GM23338 (cell line): ENCODE measurements at regions not wholly inside any gene's neighbourhood (a gene's known extent, or its start where the extent isn't known, plus 50 kb on each side); places are given as distances from the start of the nearest gene placed in this dataset.
"Not testable (repeated sequence)": the region's sequence is repeated elsewhere in the genome, so short reads cannot be mapped to it uniquely, and the experiment has no call there.

Source experiments
- ATAC-seq: fragments of 200-7000 bp; cut with Tn5 transposase; 3 replicates; pipeline ENCODE4 v1.9.1; 2020
- DNase-seq: peaks from one replicate; pipeline ENCODE4 v3.0.0-alpha.2; 2015; ENCODE audit warnings: low spot score
- H2AFZ ChIP-seq: fragments of 200-600 bp; sonication (generic); 2 replicates; pipeline ENCODE4 v1.8.0; 2016; ENCODE audit warnings: antibody characterized with exemption, mild to moderate bottlenecking, moderate library complexity
- H3F3A ChIP-seq: fragments of 200-600 bp; sonication (generic); replicated peaks from 2 replicates; pipeline ENCODE4 v1.8.0; 2017; ENCODE audit warnings: antibody characterized with exemption, mixed run types, low read depth
- H3K27ac ChIP-seq: fragments of 200-600 bp; sonication (generic); 2 replicates; pipeline ENCODE4 v1.6.1; 2016; ENCODE audit warnings: low read depth
- H3K27me3 ChIP-seq: fragments of 200-600 bp; sonication (generic); 2 replicates; pipeline ENCODE4 v1.8.0; 2016; ENCODE audit warnings: mild to moderate bottlenecking, mixed run types, moderate library complexity; ENCODE audit not compliant: insufficient read depth
- H3K36me3 ChIP-seq: fragments of 200-600 bp; sonication (generic); 2 replicates; pipeline ENCODE4 v1.8.0; 2016; ENCODE audit warnings: mild to moderate bottlenecking; ENCODE audit not compliant: insufficient read depth
- H3K4me1 ChIP-seq: fragments of 200-600 bp; sonication (generic); 2 replicates; pipeline ENCODE4 v1.8.0; 2016; ENCODE audit warnings: mild to moderate bottlenecking, moderate library complexity; ENCODE audit not compliant: insufficient read depth
- H3K4me2 ChIP-seq: fragments of 200-600 bp; sonication (generic); 2 replicates; pipeline ENCODE4 v1.7.1; 2017; ENCODE audit warnings: mixed run types
- H3K4me3 ChIP-seq: fragments of 200-600 bp; sonication (generic); 2 replicates; pipeline ENCODE4 v1.6.1; 2016; ENCODE audit warnings: mixed run types
- H3K79me2 ChIP-seq: fragments of 200-600 bp; sonication (generic); replicated peaks from 2 replicates; pipeline ENCODE4 v1.8.0; 2017; ENCODE audit warnings: mild to moderate bottlenecking; ENCODE audit not compliant: insufficient read depth
- H3K9me2 ChIP-seq: fragments of 200-600 bp; sonication (generic); 2 replicates; pipeline ENCODE4 v1.8.0; 2017; ENCODE audit not compliant: insufficient read depth
- H4K20me1 ChIP-seq: fragments of 200-600 bp; sonication (generic); replicated peaks from 2 replicates; pipeline ENCODE4 v1.8.0; 2017; ENCODE audit warnings: mild to moderate bottlenecking; ENCODE audit not compliant: insufficient read depth
- H3K27ac Mint-ChIP-seq: 2 replicates; pipeline ENCODE4 v1.8.0; 2020; ENCODE audit warnings: inconsistent platforms, mild to moderate bottlenecking, moderate library complexity, mixed read lengths
- H3K27me3 Mint-ChIP-seq: 3 replicates; pipeline ENCODE4 v1.8.0; 2022; ENCODE audit warnings: low read depth, mild to moderate bottlenecking, moderate library complexity, mixed read lengths, inconsistent platforms; ENCODE audit not compliant: insufficient read depth, poor library complexity
- H3K36me3 Mint-ChIP-seq: 3 replicates; pipeline ENCODE4 v1.8.0; 2021; ENCODE audit warnings: low read depth, mild to moderate bottlenecking, inconsistent platforms, moderate library complexity, mixed read lengths
- H3K4me1 Mint-ChIP-seq: 3 replicates; pipeline ENCODE4 v1.8.0; 2020; ENCODE audit warnings: mild to moderate bottlenecking, inconsistent platforms, mixed read lengths
- H3K4me3 Mint-ChIP-seq: 3 replicates; pipeline ENCODE4 v1.8.0; 2021; ENCODE audit warnings: moderate library complexity, mild to moderate bottlenecking, inconsistent platforms, mixed read lengths
- H3K9me3 Mint-ChIP-seq: 3 replicates; pipeline ENCODE4 v1.8.0; 2020; ENCODE audit warnings: moderate library complexity, mild to moderate bottlenecking, inconsistent platforms, mixed read lengths
- CREB1 ChIP-seq: fragments of 250-450 bp; sonication (Bioruptor Pico); IDR thresholded peaks from 2 replicates; pipeline ENCODE4 v1.5.0; 2020; ENCODE audit warnings: low read depth, mild to moderate bottlenecking, moderate library complexity
- EZH2 ChIP-seq: fragments of 200-600 bp; sonication (generic); IDR thresholded peaks from one replicate; pipeline ENCODE4 v1.8.0; 2017; ENCODE audit warnings: antibody characterized with exemption, mild to moderate bottlenecking, low read depth; ENCODE audit not compliant: unreplicated experiment
- EZH2phosphoT487 ChIP-seq: fragments of 200-600 bp; sonication (generic); IDR thresholded peaks from one replicate; pipeline ENCODE4 v1.8.1; 2018; ENCODE audit warnings: antibody characterized with exemption; ENCODE audit not compliant: unreplicated experiment
- JUNB ChIP-seq: IDR thresholded peaks from one replicate; pipeline ENCODE4 v1.6.1; 2016; ENCODE audit warnings: antibody characterized with exemption; ENCODE audit not compliant: unreplicated experiment
- NANOG ChIP-seq: IDR thresholded peaks from 2 replicates; pipeline ENCODE4 v1.6.1; 2016; ENCODE audit warnings: antibody characterized with exemption, borderline replicate concordance
- POLR2AphosphoS5 ChIP-seq: IDR thresholded peaks from 2 replicates; pipeline ENCODE4 v1.6.1; 2016; ENCODE audit warnings: antibody characterized with exemption, low read depth
- STAT1 ChIP-seq: IDR thresholded peaks from one replicate; pipeline ENCODE4 v1.6.1; 2016; ENCODE audit warnings: antibody characterized with exemption; ENCODE audit not compliant: unreplicated experiment
- ZNF114 ChIP-seq: fragments of 250-450 bp; sonication (Bioruptor Pico); IDR thresholded peaks from 2 replicates; pipeline ENCODE4 v1.5.0; 2020; ENCODE audit warnings: mild to moderate bottlenecking, moderate library complexity
- ZNF331 ChIP-seq: fragments of 250-450 bp; sonication (Bioruptor Pico); IDR thresholded peaks from 2 replicates; pipeline ENCODE4 v1.5.0; 2020; ENCODE audit warnings: low read depth, mild to moderate bottlenecking, moderate library complexity
- TF ChIP-seq, protein P1 (sequence below): IDR thresholded peaks from one replicate; pipeline ENCODE4 v1.6.1; 2018; ENCODE audit warnings: antibody characterized with exemption; ENCODE audit not compliant: unreplicated experiment
- TF ChIP-seq, protein P2 (sequence below): IDR thresholded peaks from 2 replicates; pipeline ENCODE4 v1.6.1; 2016; ENCODE audit warnings: antibody characterized with exemption
- TF ChIP-seq, protein P3 (sequence below), 2 experiments: fragments of 200-600 bp in 1 of 2; sonication (generic) in 1 of 2; conservative IDR thresholded peaks; 2 replicates each; pipeline versions ENCODE4 v1.5.1 to v1.6.1; 2016 to 2017; ENCODE audit warnings: antibody characterized with exemption in 2 of 2, low read depth in 2 of 2, mild to moderate bottlenecking in 2 of 2, moderate library complexity in 1 of 2

DNA sequence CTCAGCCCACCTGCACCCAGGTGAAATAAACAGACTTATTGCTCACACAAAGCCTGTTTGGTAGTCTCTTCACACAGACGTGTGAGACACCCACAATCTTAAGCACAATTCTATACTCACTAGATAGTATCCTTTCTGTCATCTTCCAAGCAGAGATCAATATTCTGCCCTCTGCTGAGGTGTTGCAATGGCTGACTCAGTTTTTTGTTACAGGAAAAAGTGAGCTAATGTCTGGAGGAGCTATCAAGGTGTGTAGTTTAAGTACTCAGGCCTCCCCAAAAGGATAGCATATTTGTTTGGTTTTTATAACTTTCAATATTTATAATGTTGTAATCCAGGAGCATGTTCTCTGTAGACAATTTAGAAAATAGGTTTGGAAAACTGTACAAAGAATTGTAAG, 775.2 kb upstream of the POU3F4 start (continued):
- TF ChIP-seq, protein P1, sequence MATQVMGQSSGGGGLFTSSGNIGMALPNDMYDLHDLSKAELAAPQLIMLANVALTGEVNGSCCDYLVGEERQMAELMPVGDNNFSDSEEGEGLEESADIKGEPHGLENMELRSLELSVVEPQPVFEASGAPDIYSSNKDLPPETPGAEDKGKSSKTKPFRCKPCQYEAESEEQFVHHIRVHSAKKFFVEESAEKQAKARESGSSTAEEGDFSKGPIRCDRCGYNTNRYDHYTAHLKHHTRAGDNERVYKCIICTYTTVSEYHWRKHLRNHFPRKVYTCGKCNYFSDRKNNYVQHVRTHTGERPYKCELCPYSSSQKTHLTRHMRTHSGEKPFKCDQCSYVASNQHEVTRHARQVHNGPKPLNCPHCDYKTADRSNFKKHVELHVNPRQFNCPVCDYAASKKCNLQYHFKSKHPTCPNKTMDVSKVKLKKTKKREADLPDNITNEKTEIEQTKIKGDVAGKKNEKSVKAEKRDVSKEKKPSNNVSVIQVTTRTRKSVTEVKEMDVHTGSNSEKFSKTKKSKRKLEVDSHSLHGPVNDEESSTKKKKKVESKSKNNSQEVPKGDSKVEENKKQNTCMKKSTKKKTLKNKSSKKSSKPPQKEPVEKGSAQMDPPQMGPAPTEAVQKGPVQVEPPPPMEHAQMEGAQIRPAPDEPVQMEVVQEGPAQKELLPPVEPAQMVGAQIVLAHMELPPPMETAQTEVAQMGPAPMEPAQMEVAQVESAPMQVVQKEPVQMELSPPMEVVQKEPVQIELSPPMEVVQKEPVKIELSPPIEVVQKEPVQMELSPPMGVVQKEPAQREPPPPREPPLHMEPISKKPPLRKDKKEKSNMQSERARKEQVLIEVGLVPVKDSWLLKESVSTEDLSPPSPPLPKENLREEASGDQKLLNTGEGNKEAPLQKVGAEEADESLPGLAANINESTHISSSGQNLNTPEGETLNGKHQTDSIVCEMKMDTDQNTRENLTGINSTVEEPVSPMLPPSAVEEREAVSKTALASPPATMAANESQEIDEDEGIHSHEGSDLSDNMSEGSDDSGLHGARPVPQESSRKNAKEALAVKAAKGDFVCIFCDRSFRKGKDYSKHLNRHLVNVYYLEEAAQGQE = no peak
- no peak for TF ChIP-seq ZNF114 (CRISPR knock-in tag)
- TF ChIP-seq, protein P2, sequence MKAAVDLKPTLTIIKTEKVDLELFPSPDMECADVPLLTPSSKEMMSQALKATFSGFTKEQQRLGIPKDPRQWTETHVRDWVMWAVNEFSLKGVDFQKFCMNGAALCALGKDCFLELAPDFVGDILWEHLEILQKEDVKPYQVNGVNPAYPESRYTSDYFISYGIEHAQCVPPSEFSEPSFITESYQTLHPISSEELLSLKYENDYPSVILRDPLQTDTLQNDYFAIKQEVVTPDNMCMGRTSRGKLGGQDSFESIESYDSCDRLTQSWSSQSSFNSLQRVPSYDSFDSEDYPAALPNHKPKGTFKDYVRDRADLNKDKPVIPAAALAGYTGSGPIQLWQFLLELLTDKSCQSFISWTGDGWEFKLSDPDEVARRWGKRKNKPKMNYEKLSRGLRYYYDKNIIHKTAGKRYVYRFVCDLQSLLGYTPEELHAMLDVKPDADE = no peak
- TF ChIP-seq, protein P3, sequence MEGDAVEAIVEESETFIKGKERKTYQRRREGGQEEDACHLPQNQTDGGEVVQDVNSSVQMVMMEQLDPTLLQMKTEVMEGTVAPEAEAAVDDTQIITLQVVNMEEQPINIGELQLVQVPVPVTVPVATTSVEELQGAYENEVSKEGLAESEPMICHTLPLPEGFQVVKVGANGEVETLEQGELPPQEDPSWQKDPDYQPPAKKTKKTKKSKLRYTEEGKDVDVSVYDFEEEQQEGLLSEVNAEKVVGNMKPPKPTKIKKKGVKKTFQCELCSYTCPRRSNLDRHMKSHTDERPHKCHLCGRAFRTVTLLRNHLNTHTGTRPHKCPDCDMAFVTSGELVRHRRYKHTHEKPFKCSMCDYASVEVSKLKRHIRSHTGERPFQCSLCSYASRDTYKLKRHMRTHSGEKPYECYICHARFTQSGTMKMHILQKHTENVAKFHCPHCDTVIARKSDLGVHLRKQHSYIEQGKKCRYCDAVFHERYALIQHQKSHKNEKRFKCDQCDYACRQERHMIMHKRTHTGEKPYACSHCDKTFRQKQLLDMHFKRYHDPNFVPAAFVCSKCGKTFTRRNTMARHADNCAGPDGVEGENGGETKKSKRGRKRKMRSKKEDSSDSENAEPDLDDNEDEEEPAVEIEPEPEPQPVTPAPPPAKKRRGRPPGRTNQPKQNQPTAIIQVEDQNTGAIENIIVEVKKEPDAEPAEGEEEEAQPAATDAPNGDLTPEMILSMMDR (conservative IDR thresholded peaks at IDR 0.05; ENCODE audit: low read depth in 2 of 2) = no peak
- no peak for TF ChIP-seq EZH2phosphoT487
- TF ChIP-seq STAT1 = no peak
- TF ChIP-seq EZH2 = no peak
- no peak for TF ChIP-seq NANOG
- TF ChIP-seq CREB1 (CRISPR knock-in tag) = no peak
- no peak for TF ChIP-seq JUNB
- no peak for TF ChIP-seq ZNF331 (CRISPR knock-in tag)
- TF ChIP-seq POLR2AphosphoS5 = no peak

DNA sequence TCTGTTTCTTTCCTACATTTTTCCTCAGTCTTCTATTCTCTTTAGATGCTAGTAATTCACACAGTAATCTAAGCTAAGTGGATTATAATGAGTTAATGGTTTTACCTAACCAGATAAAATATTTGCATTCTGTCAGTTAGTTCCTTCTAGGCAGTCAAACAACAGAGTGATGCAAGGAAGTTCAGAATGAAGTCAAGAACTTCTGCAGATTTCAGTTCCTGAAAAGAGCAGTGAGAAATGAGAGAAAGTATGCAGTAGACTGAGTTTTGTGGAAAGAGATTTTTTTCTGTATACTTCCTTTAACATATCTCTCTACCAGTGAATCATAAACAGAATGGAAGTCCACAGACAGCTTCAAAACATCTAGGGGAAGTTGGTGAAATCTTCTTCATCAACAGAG, 774.0 kb upstream of the POU3F4 start:
- no peaks in the 10 kb centered on the region for H3K27me3 Mint-ChIP-seq
- H3K27ac ChIP-seq = no peak overlapping the region
- H3K9me2 ChIP-seq = no peaks in the 10 kb centered on the region
- H3K4me1 ChIP-seq = no peaks in the 10 kb centered on the region
- H3K4me3 ChIP-seq = no peak overlapping the region
- no peak for TF ChIP-seq EZH2phosphoT487
- no peak for TF ChIP-seq CREB1 (CRISPR knock-in tag)
- TF ChIP-seq NANOG = no peak
- no peak for TF ChIP-seq ZNF331 (CRISPR knock-in tag)
- no peak for TF ChIP-seq JUNB
- TF ChIP-seq, protein P1 = no peak
- no peak for TF ChIP-seq ZNF114 (CRISPR knock-in tag)
- TF ChIP-seq STAT1 = no peak
- no peaks in the 10 kb centered on the region for H3F3A ChIP-seq
- peaks cover 4% of the 10 kb centered on the region; the same call in 2 of the 3 replicates for H3K36me3 Mint-ChIP-seq
- no peak overlapping the region for H3K4me3 Mint-ChIP-seq
- no peak overlapping the region for H3K27ac Mint-ChIP-seq
- H3K4me2 ChIP-seq = no peak overlapping the region
- no peak for DNase-seq
- no peak for ATAC-seq
- no peaks in the 10 kb centered on the region for H3K79me2 ChIP-seq
- H3K9me3 Mint-ChIP-seq = no peaks in the 10 kb centered on the region
- H4K20me1 ChIP-seq = no peaks in the 10 kb centered on the region
- no peaks in the 10 kb centered on the region for H3K4me1 Mint-ChIP-seq
- no peaks in the 10 kb centered on the region for H3K36me3 ChIP-seq
- H3K27me3 ChIP-seq = no peaks in the 10 kb centered on the region
- no peak overlapping the region for H2AFZ ChIP-seq

DNA sequence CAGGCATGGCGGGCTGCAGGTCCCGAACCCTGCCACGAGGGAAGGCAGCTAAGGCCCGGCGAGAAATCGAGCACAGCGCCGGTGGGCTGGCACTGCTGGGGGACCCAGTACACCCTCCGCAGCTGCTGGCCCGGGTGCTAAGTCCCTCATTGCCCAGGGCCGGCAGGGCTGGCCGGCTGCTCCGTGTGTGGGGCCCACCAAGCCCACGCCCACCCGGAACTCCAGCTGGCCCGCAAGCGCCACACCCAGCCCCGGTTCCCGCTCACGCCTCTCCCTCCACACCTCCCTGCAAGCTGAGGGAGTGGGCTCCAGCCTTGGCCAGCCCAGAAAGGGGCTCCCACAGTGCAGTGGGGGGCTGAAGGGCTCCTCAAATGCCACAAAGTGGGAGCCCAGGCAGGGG, 769.8 kb upstream of the POU3F4 start:
- not testable (repeated sequence) for H3K36me3 Mint-ChIP-seq, H2AFZ ChIP-seq, H3K4me3 Mint-ChIP-seq, H3K27me3 ChIP-seq, H3K9me3 Mint-ChIP-seq, H3K4me3 ChIP-seq, H3K27ac ChIP-seq, H3K27ac Mint-ChIP-seq, H3K79me2 ChIP-seq, H3K4me2 ChIP-seq, H3K36me3 ChIP-seq, H3K4me1 ChIP-seq, H3K9me2 ChIP-seq, DNase-seq, H3K27me3 Mint-ChIP-seq, H4K20me1 ChIP-seq, H3F3A ChIP-seq, H3K4me1 Mint-ChIP-seq, ATAC-seq
